ENCODE measurements at regions not wholly inside any gene's neighbourhood (a gene's known extent, or its start where the extent isn't known, plus 50 kb on each side); places are given as distances from the start of the nearest gene placed in this dataset.

DNA sequence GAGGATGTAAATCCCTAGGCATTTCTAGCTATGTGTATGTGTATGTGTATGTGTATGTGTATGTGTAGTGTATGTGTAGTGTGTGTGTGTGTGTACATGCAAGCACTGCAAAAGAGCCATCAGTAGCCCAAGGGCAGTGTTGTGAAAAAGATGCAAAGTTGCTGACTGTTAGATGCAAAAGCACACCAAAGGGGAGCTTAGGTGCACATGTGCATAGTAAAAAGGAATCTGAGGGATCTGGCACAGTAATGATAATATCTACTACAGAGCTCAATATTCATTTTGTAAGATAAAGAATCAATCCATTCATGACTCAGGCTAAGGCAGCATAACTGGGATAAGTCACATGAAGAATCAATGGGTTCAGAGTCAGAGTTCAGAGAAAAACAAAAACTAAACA is 80.2 kb downstream of the TMEM47 start:
- TF ChIP-seq, protein P1, sequence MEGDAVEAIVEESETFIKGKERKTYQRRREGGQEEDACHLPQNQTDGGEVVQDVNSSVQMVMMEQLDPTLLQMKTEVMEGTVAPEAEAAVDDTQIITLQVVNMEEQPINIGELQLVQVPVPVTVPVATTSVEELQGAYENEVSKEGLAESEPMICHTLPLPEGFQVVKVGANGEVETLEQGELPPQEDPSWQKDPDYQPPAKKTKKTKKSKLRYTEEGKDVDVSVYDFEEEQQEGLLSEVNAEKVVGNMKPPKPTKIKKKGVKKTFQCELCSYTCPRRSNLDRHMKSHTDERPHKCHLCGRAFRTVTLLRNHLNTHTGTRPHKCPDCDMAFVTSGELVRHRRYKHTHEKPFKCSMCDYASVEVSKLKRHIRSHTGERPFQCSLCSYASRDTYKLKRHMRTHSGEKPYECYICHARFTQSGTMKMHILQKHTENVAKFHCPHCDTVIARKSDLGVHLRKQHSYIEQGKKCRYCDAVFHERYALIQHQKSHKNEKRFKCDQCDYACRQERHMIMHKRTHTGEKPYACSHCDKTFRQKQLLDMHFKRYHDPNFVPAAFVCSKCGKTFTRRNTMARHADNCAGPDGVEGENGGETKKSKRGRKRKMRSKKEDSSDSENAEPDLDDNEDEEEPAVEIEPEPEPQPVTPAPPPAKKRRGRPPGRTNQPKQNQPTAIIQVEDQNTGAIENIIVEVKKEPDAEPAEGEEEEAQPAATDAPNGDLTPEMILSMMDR (IDR thresholded peaks at IDR 0.05; ENCODE audit: poor library complexity) = no peak
- TF ChIP-seq EZH2 (IDR thresholded peaks at IDR 0.05; ENCODE audit: borderline replicate concordance) = no peak

Measured in hepatocyte (in vitro differentiated cells).